Mucosa of descending colon (tissue), 3 donors: ENCODE measurements at regions not wholly inside any gene's neighbourhood (a gene's known extent, or its start where the extent isn't known, plus 50 kb on each side); places are given as distances from the start of the nearest gene placed in this dataset.
A peak's percentile ranks its signal among the peaks of the same experiment; 100 is the strongest.
"Not testable (repeated sequence)": the region's sequence is repeated elsewhere in the genome, so short reads cannot be mapped to it uniquely, and the experiment has no call there.

ENCODE experiments used
- ATAC-seq: fragments of 200-7000 bp; cut with Tn5 transposase; one replicate; pipeline ENCODE4 v1.9.1; 2020; ENCODE audit warnings: mild to moderate bottlenecking, moderate library complexity
- DNase-seq, 3 donors: peaks; one replicate each; pipeline ENCODE4 v3.0.0-alpha.2; 2020
- H3K36me3 ChIP-seq: fragments of 200-600 bp; one replicate; pipeline ENCODE4 v1.8.0; 2021; ENCODE audit warnings: low read depth, mild to moderate bottlenecking
- H3K4me1 ChIP-seq: fragments of 200-600 bp; one replicate; pipeline ENCODE4 v1.8.0; 2021; ENCODE audit warnings: low read depth, mild to moderate bottlenecking
- H3K4me3 ChIP-seq: fragments of 200-600 bp; one replicate; pipeline ENCODE4 v1.8.0; 2021; ENCODE audit warnings: mild to moderate bottlenecking
- H3K9me3 ChIP-seq: fragments of 200-600 bp; one replicate; pipeline ENCODE4 v1.8.0; 2021; ENCODE audit warnings: mild to moderate bottlenecking
- CTCF ChIP-seq: fragments of 200-600 bp; IDR thresholded peaks from one replicate; pipeline ENCODE4 v1.8.0; 2022; ENCODE audit warnings: antibody characterized with exemption, mild to moderate bottlenecking
- intact Hi-C, 2 donors: fragments of 100-400 bp; cut with DNase I in 1 of 2; cut with micrococcal nuclease in 1 of 2; formaldehyde crosslinking; loops; one replicate each; pipeline versions ENCODE4 v1.11.0 to v1.11.1; 2022; cut with DNase I, micrococcal nuclease
- donor health status: DM: no; HTN: no; CAD: no; lungs with moderate emphysema.
- donor health status: DM: no; HTN: no; CAD: no.
- donor health status: DM: no; HTN: yes; CAD: no.

DNA sequence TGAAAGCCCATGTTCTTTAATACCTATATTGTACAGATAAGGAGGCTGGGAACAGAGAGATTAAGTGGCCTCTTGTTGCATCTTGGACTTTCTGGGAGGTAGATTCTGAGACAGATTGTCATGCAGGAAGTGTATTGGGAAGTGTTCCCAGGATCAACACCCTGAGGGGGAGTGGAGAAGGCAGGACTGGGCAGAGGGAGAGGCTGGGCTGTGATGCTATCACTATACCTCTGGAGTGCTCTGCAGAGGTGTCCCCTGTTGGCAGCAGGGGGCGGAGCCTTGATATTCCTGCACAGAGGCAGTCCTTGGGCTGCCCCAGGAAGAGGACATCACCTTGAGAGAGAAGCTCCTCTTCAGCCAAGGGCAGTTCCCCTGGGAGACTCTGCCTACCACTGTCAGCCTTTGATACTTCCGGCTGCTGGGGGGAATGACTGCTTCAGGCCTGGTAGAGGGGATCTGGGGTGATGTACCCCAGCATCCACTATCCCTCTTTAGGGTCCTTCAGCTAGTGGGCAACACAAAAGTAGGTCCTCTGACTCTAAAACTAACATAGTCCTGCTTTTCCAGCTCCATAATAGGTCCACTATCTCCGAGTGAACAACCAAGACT lies 97.4 kb upstream of the RNU6-1 start:
- Histone ChIP-seq H3K4me3 (no peak overlapping the region), H3K9me3 (no peaks in the 10 kb centered on the region), H3K4me1 (no peaks in the 10 kb centered on the region), H3K36me3 (no peaks in the 10 kb centered on the region)
- ATAC-seq (no peak), DNase-seq (no peak)
- no peak for TF ChIP-seq CTCF
- intact Hi-C loops, result no loop called here

- H3K9me3 ChIP-seq, H3K36me3 ChIP-seq, H3K4me3 ChIP-seq, ATAC-seq, intact Hi-C loops, H3K4me1 ChIP-seq, DNase-seq: not testable (repeated sequence)
Measured at GRCh38 chr15:67939179-67939578, 99.3 kb upstream of the RNU6-1 start.

GRCh38 chr15:67939588-67940323 lies 99.9 kb upstream of the RNU6-1 start:
- H3K36me3 ChIP-seq, intact Hi-C loops, H3K4me3 ChIP-seq, H3K4me1 ChIP-seq, DNase-seq, ATAC-seq, H3K9me3 ChIP-seq: not testable (repeated sequence)

GRCh38 chr15:67940324-67940719 lies 100.5 kb upstream of the RNU6-1 start:
- H3K36me3 ChIP-seq, result no peaks in the 10 kb centered on the region
- H3K4me3 ChIP-seq, result no peak overlapping the region
- intact Hi-C loops, result no loop called here
- no peak for ATAC-seq
- no peaks in the 10 kb centered on the region for H3K9me3 ChIP-seq
- DNase-seq, result no peak
- no peak for TF ChIP-seq CTCF
- H3K4me1 ChIP-seq, result no peaks in the 10 kb centered on the region

DNA sequence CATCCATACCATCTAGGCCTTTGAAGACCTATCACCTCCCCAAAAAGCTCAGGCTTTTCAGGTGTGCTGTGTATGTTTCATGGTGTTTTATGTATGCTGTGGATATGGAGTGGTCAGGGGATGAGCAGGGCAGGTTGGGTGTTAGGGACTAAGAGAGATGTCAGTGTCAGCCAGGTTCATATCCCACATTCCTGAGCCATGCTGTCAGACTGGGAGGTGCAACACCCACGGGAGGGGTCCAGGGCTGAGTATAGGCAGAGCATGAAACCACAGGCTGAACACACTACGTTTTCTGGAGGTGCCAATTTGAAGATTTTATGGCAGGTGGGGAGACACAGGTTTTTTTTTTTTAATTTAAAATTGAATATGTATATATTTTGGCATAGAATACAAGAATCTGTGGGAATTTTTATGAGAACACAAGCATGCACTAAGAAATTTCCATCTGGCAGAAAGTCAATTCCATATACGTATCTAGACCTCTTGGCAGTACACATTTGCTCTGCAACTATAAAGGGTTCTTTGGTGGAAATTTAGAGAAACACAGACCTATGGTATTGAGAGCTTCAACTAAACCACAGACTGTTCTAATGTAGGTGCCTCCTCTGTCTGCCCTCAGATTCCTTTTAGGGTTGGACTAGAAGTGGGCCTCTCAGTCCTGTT lies 101.9 kb upstream of the RNU6-1 start:
- no peaks in the 10 kb centered on the region for H3K4me1 ChIP-seq
- peak; percentile 40 for ATAC-seq
- no peaks in the 10 kb centered on the region for H3K9me3 ChIP-seq
- intact Hi-C loops, result no loop called here
- H3K36me3 ChIP-seq, result no peaks in the 10 kb centered on the region
- no peak overlapping the region for H3K4me3 ChIP-seq
- no peak for TF ChIP-seq CTCF
- no peak for DNase-seq

- Histone ChIP-seq H3K9me3 (no peaks in the 10 kb centered on the region), H3K4me1 (no peaks in the 10 kb centered on the region), H3K36me3 (no peaks in the 10 kb centered on the region), H3K4me3 (no peak overlapping the region)
- no peak for TF ChIP-seq CTCF
- intact Hi-C loops, result no loop called here
- ATAC-seq (no peak), DNase-seq (no peak)
Measured at GRCh38 chr15:67943475-67943874, 103.6 kb upstream of the RNU6-1 start.
